Colonic mucosa (tissue), 4 donors: ENCODE measurements at regions not wholly inside any gene's neighbourhood (a gene's known extent, or its start where the extent isn't known, plus 50 kb on each side); places are given as distances from the start of the nearest gene placed in this dataset.

Experiments used
- DNase-seq: peaks from one replicate; pipeline ENCODE4 v3.0.0-alpha.2; 2020
- H3K27ac ChIP-seq: fragments of 200-600 bp; one replicate; pipeline ENCODE4 v1.8.0; 2021
- H3K27me3 ChIP-seq: fragments of 200-600 bp; one replicate; pipeline ENCODE4 v1.8.0; 2021
- H3K36me3 ChIP-seq: fragments of 200-600 bp; one replicate; pipeline ENCODE4 v1.8.0; 2021
- H3K4me1 ChIP-seq: fragments of 200-600 bp; one replicate; pipeline ENCODE4 v1.8.0; 2021; ENCODE audit warnings: mild to moderate bottlenecking
- H3K4me3 ChIP-seq: fragments of 200-600 bp; one replicate; pipeline ENCODE4 v1.8.0; 2021
- H3K9ac ChIP-seq, 2 donors: one replicate each; pipeline ENCODE4 v1.7.0; 2013; ENCODE audit warnings: control low read depth in 2 of 2, low read depth in 2 of 2, low read length in 2 of 2
- H3K9me3 ChIP-seq: fragments of 200-600 bp; one replicate; pipeline ENCODE4 v1.8.0; 2021
- CTCF ChIP-seq: fragments of 200-600 bp; IDR thresholded peaks from one replicate; pipeline ENCODE4 v1.8.0; 2022; ENCODE audit warnings: antibody characterized with exemption, mild to moderate bottlenecking
- intact Hi-C: fragments of 100-400 bp; cut with DNase I; formaldehyde crosslinking; loops from one replicate; pipeline ENCODE4 v1.14.1; 2022
- donor health status: healthy.
- donor health status: DM: no; HTN: no; CAD: no.
- donor health status: DM: no; HTN: no; CAD: no.

GRCh38 chr1:208309771-208310170, 65.6 kb upstream of the PLXNA2 start:
- Histone ChIP-seq H3K4me3 (no peak overlapping the region), H3K27me3 (no peaks in the 10 kb centered on the region), H3K9ac (no peak overlapping the region), H3K4me1 (no peaks in the 10 kb centered on the region), H3K9me3 (no peaks in the 10 kb centered on the region), H3K27ac (no peak overlapping the region), H3K36me3 (no peaks in the 10 kb centered on the region)
- intact Hi-C loops = no loop called here
- no peak for TF ChIP-seq CTCF
- DNase-seq = peak; percentile 29

- intact Hi-C loops = no loop called here
- no peak for TF ChIP-seq CTCF
- H3K36me3 ChIP-seq = no peaks in the 10 kb centered on the region
- no peaks in the 10 kb centered on the region for H3K4me1 ChIP-seq
- no peak overlapping the region for H3K9ac ChIP-seq
- H3K4me3 ChIP-seq = no peak overlapping the region
- no peaks in the 10 kb centered on the region for H3K27me3 ChIP-seq
- no peak for DNase-seq
- H3K9me3 ChIP-seq = no peaks in the 10 kb centered on the region
- H3K27ac ChIP-seq = no peak overlapping the region
These were observed 68.5 kb upstream of the PLXNA2 start for GRCh38 chr1:208312706-208313105.

- no peak overlapping the region for H3K9ac ChIP-seq
- H3K27ac ChIP-seq = no peak overlapping the region
- no peaks in the 10 kb centered on the region for H3K36me3 ChIP-seq
- intact Hi-C loops = no loop called here
- no peak for TF ChIP-seq CTCF
- no peak overlapping the region for H3K4me3 ChIP-seq
- H3K4me1 ChIP-seq = no peaks in the 10 kb centered on the region
- H3K27me3 ChIP-seq = no peaks in the 10 kb centered on the region
- no peaks in the 10 kb centered on the region for H3K9me3 ChIP-seq
- no peak for DNase-seq
These were observed 70.2 kb upstream of the PLXNA2 start for GRCh38 chr1:208314431-208314830.

GRCh38 chr1:208318150-208318734, 74.1 kb upstream of the PLXNA2 start:
- no peak overlapping the region for H3K27ac ChIP-seq
- no peak overlapping the region for H3K9ac ChIP-seq
- no peak for DNase-seq
- no peak overlapping the region for H3K4me3 ChIP-seq
- no peaks in the 10 kb centered on the region for H3K9me3 ChIP-seq
- no peak for TF ChIP-seq CTCF
- no peaks in the 10 kb centered on the region for H3K36me3 ChIP-seq
- H3K4me1 ChIP-seq = no peaks in the 10 kb centered on the region
- intact Hi-C loops = no loop called here
- no peaks in the 10 kb centered on the region for H3K27me3 ChIP-seq

- Histone ChIP-seq H3K9ac (no peak overlapping the region), H3K9me3 (no peaks in the 10 kb centered on the region), H3K4me1 (no peaks in the 10 kb centered on the region), H3K4me3 (no peak overlapping the region), H3K27me3 (no peaks in the 10 kb centered on the region), H3K27ac (no peak overlapping the region), H3K36me3 (no peaks in the 10 kb centered on the region)
- intact Hi-C loops = no loop called here
- no peak for DNase-seq
- no peak for TF ChIP-seq CTCF
These were observed 79.8 kb upstream of the PLXNA2 start for GRCh38 chr1:208324005-208324404.
